Amniotic epithelial cell (primary cell): ENCODE measurements at regions not wholly inside any gene's neighbourhood (a gene's known extent, or its start where the extent isn't known, plus 50 kb on each side); places are given as distances from the start of the nearest gene placed in this dataset.

Source experiments
- DNase-seq: peaks from one replicate; pipeline ENCODE4 v3.0.0-alpha.2; 2010; ENCODE audit warnings: low read depth

- peak; percentile 97 for DNase-seq
These were observed 307.8 kb upstream of the GIMD1 start for GRCh38 chr4:106676173-106676921.

GRCh38 chr4:106671716-106672115, 303.1 kb upstream of the GIMD1 start:
- peak; percentile 25 for DNase-seq

GRCh38 chr4:106670976-106671375, 302.4 kb upstream of the GIMD1 start:
- DNase-seq, result peak; percentile 42

GRCh38 chr4:106659371-106659770, 290.8 kb upstream of the GIMD1 start:
- peak; percentile 72 for DNase-seq

- DNase-seq, result no peak
These were observed 283.5 kb upstream of the GIMD1 start for GRCh38 chr4:106652095-106652494.

GRCh38 chr4:106650701-106651100, 282.1 kb upstream of the GIMD1 start:
- DNase-seq, result peak; percentile 83

- no peak for DNase-seq
These were observed 278.9 kb upstream of the GIMD1 start for GRCh38 chr4:106647451-106647850.

GRCh38 chr4:106629268-106629625, 260.7 kb upstream of the GIMD1 start:
- peak; percentile 40 for DNase-seq

GRCh38 chr4:106628586-106629267, 260.1 kb upstream of the GIMD1 start:
- no peak for DNase-seq

GRCh38 chr4:106627051-106627450, 258.5 kb upstream of the GIMD1 start:
- peak; percentile 24 for DNase-seq

- DNase-seq, result no peak
These were observed 256.1 kb upstream of the GIMD1 start for GRCh38 chr4:106624671-106625070.

GRCh38 chr4:106618956-106619355, 250.4 kb upstream of the GIMD1 start:
- DNase-seq, result no peak

- no peak for DNase-seq
These were observed 247.4 kb upstream of the GIMD1 start for GRCh38 chr4:106615961-106616360.

GRCh38 chr4:106615410-106615945, 246.9 kb upstream of the GIMD1 start:
- no peak for DNase-seq

GRCh38 chr4:106614441-106614840, 245.9 kb upstream of the GIMD1 start:
- peak; percentile 26 for DNase-seq

GRCh38 chr4:106609917-106610316, 241.3 kb upstream of the GIMD1 start:
- no peak for DNase-seq

GRCh38 chr4:106607558-106607957, 239.0 kb upstream of the GIMD1 start:
- DNase-seq, result no peak

GRCh38 chr4:106604319-106605051, 235.9 kb upstream of the GIMD1 start:
- no peak for DNase-seq

GRCh38 chr4:106603471-106603870, 234.9 kb upstream of the GIMD1 start:
- no peak for DNase-seq

- DNase-seq, result no peak
These were observed 234.1 kb upstream of the GIMD1 start for GRCh38 chr4:106602711-106603110.

- DNase-seq, result peak; percentile 89
These were observed 232.9 kb upstream of the GIMD1 start for GRCh38 chr4:106601519-106601918.

- DNase-seq, result no peak
These were observed 227.3 kb upstream of the GIMD1 start for GRCh38 chr4:106595906-106596305.
